HFFc6 (cell line): ENCODE measurements at regions not wholly inside any gene's neighbourhood (a gene's known extent, or its start where the extent isn't known, plus 50 kb on each side); places are given as distances from the start of the nearest gene placed in this dataset.
"Not testable (repeated sequence)": the region's sequence is repeated elsewhere in the genome, so short reads cannot be mapped to it uniquely, and the experiment has no call there.

Source experiments
- DNase-seq: peaks from one replicate; pipeline ENCODE4 v3.0.0-alpha.2; 2018
- H3K27ac Mint-ChIP-seq: 2 replicates; pipeline ENCODE4 v1.8.0; 2020; ENCODE audit warnings: mild to moderate bottlenecking, mixed read lengths
- H3K27me3 Mint-ChIP-seq: 2 replicates; pipeline ENCODE4 v1.8.0; 2021; ENCODE audit warnings: mild to moderate bottlenecking, moderate library complexity, mixed read lengths; ENCODE audit not compliant: insufficient read depth
- H3K36me3 Mint-ChIP-seq: 2 replicates; pipeline ENCODE4 v1.8.0; 2021; ENCODE audit warnings: low read depth, mixed read lengths
- H3K4me1 Mint-ChIP-seq: 2 replicates; pipeline ENCODE4 v1.8.0; 2020; ENCODE audit warnings: low read depth, mixed read lengths
- H3K4me3 Mint-ChIP-seq: 2 replicates; pipeline ENCODE4 v1.8.0; 2020; ENCODE audit warnings: mild to moderate bottlenecking, moderate library complexity, mixed read lengths
- H3K9me3 Mint-ChIP-seq: 2 replicates; pipeline ENCODE4 v1.8.0; 2020; ENCODE audit warnings: mild to moderate bottlenecking, mixed read lengths
- TF ChIP-seq, protein P1 (sequence below): fragments of 200-600 bp; sonication (generic); IDR thresholded peaks from 2 replicates; pipeline ENCODE4 v1.5.0; 2021; ENCODE audit warnings: antibody characterized with exemption, mild to moderate bottlenecking

DNA sequence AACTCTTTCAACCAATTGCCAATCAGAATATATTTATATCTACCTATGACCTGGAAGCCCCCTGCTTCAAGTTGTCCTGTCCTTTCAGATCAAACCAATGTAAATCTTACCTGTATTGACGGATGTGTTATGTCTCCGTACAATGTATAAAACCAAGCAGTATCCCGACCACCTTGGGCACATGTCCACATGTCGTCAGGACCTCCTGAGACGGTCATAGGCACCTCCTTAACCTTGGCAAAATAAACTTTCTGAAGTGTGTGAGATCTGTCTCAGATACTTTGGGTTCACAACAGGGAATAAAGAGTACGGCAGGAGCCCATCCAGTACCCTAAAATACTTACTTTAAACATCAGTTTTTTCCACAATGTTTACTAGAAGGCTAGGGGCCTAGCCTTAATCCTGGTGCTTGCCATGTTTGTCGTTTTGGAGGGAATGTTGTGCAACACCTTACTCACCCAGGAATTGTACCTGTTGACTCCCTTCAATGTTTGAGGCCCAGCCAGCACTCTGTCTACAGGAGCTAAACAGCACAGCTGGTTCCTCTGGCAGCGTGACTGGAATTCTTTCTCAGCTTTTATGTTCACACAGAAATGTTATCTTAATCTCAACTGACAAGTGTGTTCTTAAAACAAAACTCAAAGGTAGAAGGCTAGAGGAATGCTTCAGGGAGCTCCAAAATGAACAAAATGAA is 90.8 kb upstream of the USP25 start:
- Mint-ChIP-seq H3K27ac (no peak overlapping the region), H3K4me3 (no peak overlapping the region), H3K36me3 (no peaks in the 10 kb centered on the region), H3K27me3 (peaks cover 5% of the 10 kb centered on the region; the same call in 1 of the 2 replicates), H3K9me3 (no peaks in the 10 kb centered on the region), H3K4me1 (no peaks in the 10 kb centered on the region)
- DNase-seq, result no peak
- TF ChIP-seq, protein P1, sequence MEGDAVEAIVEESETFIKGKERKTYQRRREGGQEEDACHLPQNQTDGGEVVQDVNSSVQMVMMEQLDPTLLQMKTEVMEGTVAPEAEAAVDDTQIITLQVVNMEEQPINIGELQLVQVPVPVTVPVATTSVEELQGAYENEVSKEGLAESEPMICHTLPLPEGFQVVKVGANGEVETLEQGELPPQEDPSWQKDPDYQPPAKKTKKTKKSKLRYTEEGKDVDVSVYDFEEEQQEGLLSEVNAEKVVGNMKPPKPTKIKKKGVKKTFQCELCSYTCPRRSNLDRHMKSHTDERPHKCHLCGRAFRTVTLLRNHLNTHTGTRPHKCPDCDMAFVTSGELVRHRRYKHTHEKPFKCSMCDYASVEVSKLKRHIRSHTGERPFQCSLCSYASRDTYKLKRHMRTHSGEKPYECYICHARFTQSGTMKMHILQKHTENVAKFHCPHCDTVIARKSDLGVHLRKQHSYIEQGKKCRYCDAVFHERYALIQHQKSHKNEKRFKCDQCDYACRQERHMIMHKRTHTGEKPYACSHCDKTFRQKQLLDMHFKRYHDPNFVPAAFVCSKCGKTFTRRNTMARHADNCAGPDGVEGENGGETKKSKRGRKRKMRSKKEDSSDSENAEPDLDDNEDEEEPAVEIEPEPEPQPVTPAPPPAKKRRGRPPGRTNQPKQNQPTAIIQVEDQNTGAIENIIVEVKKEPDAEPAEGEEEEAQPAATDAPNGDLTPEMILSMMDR, result no peak

DNA sequence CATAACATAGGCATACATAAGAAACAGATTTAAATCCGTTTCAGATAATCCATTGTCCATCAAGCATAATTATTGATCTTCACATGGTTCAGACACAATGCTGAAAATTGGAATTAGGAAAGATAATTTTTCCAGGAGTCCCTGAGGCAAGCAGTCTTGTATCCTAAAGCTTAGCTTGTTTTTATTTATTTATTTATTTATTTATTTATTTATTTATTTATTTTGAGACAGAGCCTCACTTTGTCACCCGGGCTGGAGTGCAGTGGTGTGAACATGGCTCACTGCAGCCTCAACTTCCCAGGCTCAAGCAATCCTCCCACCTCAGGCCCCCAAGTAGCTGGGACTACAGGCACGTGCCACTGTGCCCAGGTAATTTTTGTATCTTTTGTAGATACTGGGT is 89.7 kb upstream of the USP25 start:
- H3K9me3 Mint-ChIP-seq, H3K4me1 Mint-ChIP-seq, H3K4me3 Mint-ChIP-seq, H3K36me3 Mint-ChIP-seq, H3K27ac Mint-ChIP-seq, DNase-seq, H3K27me3 Mint-ChIP-seq: not testable (repeated sequence)

DNA sequence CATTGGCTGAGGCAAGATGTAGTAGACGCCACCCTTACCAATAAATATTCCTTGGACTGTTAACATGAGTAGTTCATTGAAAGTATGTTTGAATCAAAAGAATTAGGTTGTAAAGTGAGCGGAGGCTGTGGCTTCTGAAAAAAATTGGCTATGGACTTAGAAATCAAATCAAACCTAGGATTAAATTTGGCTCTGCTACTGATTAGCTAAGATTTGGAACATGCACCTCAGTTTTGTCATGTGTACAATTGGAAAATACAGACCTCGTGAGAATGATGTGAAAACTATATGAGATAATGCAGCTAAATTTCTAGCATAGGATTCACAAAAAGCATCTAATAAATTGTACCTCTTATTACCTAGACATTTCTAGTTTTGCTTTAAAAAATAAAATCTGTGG is 85.3 kb upstream of the USP25 start:
- Mint-ChIP-seq H3K4me1 (no peaks in the 10 kb centered on the region), H3K4me3 (no peak overlapping the region), H3K9me3 (no peaks in the 10 kb centered on the region), H3K27ac (no peak overlapping the region), H3K27me3 (peaks cover 6% of the 10 kb centered on the region), H3K36me3 (no peaks in the 10 kb centered on the region)
- TF ChIP-seq, protein P1, result no peak
- DNase-seq, result no peak

DNA sequence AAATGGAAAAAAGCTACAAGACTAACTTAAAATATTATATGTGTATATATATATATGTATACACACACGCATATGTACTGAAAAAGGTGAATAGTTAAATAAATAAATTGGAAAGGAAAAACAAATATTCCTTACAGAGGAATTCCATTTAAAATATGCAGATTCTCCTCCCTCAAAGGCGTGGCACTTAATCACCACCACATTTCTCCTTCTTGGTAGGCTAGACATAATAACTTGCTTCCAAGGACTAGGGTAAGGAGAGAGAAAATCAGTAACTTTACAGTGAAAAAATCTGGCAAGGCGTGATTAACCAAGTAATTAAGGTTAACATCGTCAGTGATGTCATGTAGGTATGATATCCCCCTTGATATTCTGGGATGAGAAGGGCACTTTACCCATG is 84.0 kb upstream of the USP25 start:
- Mint-ChIP-seq H3K4me3 (no peak overlapping the region), H3K27ac (no peak overlapping the region), H3K4me1 (no peaks in the 10 kb centered on the region), H3K36me3 (no peaks in the 10 kb centered on the region), H3K9me3 (no peaks in the 10 kb centered on the region), H3K27me3 (peaks cover 6% of the 10 kb centered on the region)
- TF ChIP-seq, protein P1, result no peak
- no peak for DNase-seq

DNA sequence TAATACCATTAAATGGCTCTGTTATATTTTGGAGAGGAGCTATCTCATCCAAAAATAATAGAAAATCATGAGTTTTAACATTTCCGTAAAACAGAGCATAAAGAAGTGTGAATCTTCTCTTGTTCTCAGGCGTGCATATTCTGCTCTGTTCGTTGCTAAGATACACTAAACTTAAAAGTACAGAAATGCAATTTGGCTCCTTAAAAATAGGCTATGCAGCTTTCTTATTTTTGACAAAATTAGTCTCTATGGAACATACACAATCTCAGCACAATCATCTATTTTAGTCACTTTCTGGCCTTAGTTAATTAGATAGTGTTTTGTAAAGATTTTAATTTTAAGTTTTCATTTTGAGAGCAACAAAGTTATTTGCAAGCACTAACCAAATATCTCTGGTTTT is 79.0 kb upstream of the USP25 start:
- H3K27ac Mint-ChIP-seq, result no peak overlapping the region
- H3K4me3 Mint-ChIP-seq, result no peak overlapping the region
- H3K9me3 Mint-ChIP-seq, result no peaks in the 10 kb centered on the region
- TF ChIP-seq, protein P1, result no peak
- peaks cover 2% of the 10 kb centered on the region; the same call in 1 of the 2 replicates for H3K27me3 Mint-ChIP-seq
- DNase-seq, result no peak
- no peaks in the 10 kb centered on the region for H3K4me1 Mint-ChIP-seq
- H3K36me3 Mint-ChIP-seq, result no peaks in the 10 kb centered on the region

DNA sequence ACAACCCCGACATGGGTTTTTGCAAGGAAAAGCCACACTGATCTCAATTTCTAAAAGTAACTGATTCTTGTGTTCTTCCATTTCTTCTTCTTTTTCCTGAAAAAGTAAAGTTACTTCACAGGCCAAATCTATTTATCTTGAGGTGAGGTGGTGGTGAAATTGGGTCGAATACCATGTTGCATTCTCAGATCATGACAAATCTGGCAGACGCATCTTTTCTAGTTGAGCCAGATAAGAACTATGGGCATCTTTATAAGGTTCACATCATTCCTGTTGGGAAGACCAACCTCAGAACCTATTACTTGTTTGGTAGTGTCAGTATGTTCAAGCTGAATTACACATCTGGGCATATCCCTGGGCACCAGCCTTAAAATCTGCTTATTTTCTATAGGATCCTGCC is 78.6 kb upstream of the USP25 start:
- H3K4me3 Mint-ChIP-seq, result no peak overlapping the region
- peaks cover 2% of the 10 kb centered on the region; the same call in 1 of the 2 replicates for H3K27me3 Mint-ChIP-seq
- TF ChIP-seq, protein P1, result no peak
- no peak overlapping the region for H3K27ac Mint-ChIP-seq
- no peak for DNase-seq
- no peaks in the 10 kb centered on the region for H3K36me3 Mint-ChIP-seq
- no peaks in the 10 kb centered on the region for H3K9me3 Mint-ChIP-seq
- no peaks in the 10 kb centered on the region for H3K4me1 Mint-ChIP-seq
